ENCODE measurements at regions not wholly inside any gene's neighbourhood (a gene's known extent, or its start where the extent isn't known, plus 50 kb on each side); places are given as distances from the start of the nearest gene placed in this dataset.

DNA sequence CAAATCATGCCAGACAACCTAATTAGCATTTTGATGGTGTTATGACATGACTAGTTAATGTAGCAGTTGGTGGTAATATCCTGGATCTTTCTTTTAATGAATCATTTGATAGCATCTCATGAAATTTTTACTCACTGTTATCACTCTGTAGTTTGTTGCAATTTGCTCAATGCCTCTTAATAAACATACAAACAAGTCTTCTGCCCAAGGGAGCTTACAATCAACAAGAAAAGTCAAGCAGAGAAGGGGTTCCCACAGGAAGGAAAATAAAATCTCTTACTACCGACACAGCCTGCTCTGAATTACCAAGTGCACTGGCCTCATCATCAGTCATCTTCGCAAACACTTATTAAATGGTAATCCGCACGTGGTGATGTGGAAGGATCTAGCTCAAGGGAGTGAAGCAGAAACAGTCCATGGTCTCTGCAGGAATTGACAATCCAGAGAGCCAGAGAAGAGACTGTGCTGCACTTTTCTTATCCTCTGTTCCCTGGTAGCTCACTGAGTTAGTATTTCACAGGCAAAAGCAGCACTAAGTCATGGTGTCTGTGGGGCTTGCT lies 263.5 kb downstream of the EPHA4 start:
- H3K27me3 ChIP-seq (ENCODE audit: control insufficient read depth in 1 of 2, insufficient read depth in 2 of 2, low read length in 2 of 2) = no peaks in the 10 kb centered on the region
- no peaks in the 10 kb centered on the region for H3K9me3 ChIP-seq (ENCODE audit: low read length)
- no peak overlapping the region for H3K4me3 ChIP-seq (ENCODE audit: low read depth in 1 of 2, low read length in 2 of 2)
- H3K27ac ChIP-seq (ENCODE audit: low read depth, low read length) = no peak overlapping the region
- no peak overlapping the region for H3K9ac ChIP-seq (ENCODE audit: low read length)
- H3K4me1 ChIP-seq (ENCODE audit: insufficient read depth, low read length) = peaks cover 4% of the 10 kb centered on the region
- H3K36me3 ChIP-seq (ENCODE audit: insufficient read depth, low read length) = no peaks in the 10 kb centered on the region

DNA sequence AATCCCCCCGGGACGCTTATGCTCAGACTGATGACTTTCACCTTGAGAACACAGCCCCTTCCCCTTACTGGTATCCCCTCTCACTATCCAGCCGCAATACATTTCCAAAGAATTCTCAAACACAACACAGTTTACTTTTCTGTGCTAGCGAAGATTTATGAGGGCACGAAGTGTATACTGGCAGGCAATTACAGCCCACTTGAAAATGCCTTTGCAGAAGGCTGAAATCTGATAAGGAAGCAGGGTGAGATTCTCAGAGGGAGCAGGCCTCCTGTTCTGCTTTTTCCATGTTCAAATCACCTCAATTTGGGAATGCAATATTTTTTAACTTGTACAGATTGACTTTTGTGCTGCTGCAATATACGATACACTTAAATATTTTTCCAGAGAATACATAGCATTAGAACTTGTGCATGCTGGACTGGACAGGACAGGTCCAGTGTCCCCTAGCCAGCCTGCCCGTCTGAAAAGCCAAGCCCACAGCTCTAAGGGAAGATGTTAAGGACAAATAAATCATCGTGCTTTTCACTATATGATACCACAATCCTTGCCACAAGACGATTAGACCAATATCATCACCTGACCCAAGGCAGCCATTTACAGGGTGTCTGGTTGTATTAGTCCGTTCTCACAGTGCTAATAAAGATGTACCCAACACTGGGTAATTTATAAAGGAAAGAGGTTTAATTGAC lies 262.1 kb downstream of the EPHA4 start:
- H3K27me3 ChIP-seq (ENCODE audit: control insufficient read depth in 1 of 2, insufficient read depth in 2 of 2, low read length in 2 of 2) = no peaks in the 10 kb centered on the region

DNA sequence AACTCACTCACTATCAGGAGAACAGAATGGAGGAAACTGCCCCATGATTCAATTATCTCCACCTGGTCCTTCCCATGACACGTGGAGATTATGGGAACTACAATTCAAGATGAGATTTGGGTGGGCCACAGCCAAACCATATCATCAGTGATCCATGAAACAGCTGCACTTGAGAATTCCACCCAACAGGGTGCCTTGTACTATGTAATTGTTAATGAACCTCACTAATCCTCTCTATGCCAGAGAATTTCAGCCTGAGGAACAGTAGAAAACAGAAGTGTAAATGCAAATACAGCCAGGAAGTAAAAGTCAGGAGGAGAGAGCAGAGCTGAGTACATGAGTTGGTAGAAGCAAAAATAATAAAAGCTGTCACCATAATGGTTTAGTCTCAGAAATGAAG lies 261.4 kb downstream of the EPHA4 start:
- H3K9ac ChIP-seq (ENCODE audit: low read length) = no peak overlapping the region
- no peaks in the 10 kb centered on the region for H3K27me3 ChIP-seq (ENCODE audit: control insufficient read depth in 1 of 2, insufficient read depth in 2 of 2, low read length in 2 of 2)
- no peaks in the 10 kb centered on the region for H3K9me3 ChIP-seq (ENCODE audit: low read length)
- H3K4me1 ChIP-seq (ENCODE audit: insufficient read depth, low read length) = peaks cover 4% of the 10 kb centered on the region
- H3K27ac ChIP-seq (ENCODE audit: low read depth, low read length) = no peak overlapping the region
- no peaks in the 10 kb centered on the region for H3K36me3 ChIP-seq (ENCODE audit: insufficient read depth, low read length)
- H3K4me3 ChIP-seq (ENCODE audit: low read depth in 1 of 2, low read length in 2 of 2) = no peak overlapping the region

More for the DNA sequence above, 262.1 kb downstream of the EPHA4 start:
- Histone ChIP-seq H3K4me1 (ENCODE audit: insufficient read depth, low read length) (peaks cover 4% of the 10 kb centered on the region), H3K9ac (ENCODE audit: low read length) (no peak overlapping the region), H3K36me3 (ENCODE audit: insufficient read depth, low read length) (no peaks in the 10 kb centered on the region), H3K27ac (ENCODE audit: low read depth, low read length) (no peak overlapping the region), H3K4me3 (ENCODE audit: low read depth in 1 of 2, low read length in 2 of 2) (no peak overlapping the region), H3K9me3 (ENCODE audit: low read length) (no peaks in the 10 kb centered on the region)

DNA sequence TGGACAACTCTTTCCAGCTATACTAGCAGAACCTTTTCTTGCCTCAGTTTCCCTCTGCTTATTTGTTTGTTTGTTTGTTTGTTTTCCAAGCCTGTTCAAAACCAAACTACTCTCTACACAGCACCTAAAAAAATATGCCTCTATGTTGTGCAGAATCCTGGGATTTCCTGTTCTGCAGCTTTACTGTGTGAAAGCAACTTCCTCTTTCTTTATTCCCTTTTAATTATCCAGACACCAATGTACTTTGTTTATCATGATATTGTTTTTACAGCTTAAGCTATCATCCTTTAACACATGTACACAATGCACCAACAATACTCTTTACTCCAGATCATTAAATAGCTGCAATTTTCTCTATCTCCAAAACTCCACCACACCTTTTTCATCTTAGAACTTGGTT lies 259.5 kb downstream of the EPHA4 start:
- H3K4me1 ChIP-seq (ENCODE audit: insufficient read depth, low read length) = peaks cover 4% of the 10 kb centered on the region

DNA sequence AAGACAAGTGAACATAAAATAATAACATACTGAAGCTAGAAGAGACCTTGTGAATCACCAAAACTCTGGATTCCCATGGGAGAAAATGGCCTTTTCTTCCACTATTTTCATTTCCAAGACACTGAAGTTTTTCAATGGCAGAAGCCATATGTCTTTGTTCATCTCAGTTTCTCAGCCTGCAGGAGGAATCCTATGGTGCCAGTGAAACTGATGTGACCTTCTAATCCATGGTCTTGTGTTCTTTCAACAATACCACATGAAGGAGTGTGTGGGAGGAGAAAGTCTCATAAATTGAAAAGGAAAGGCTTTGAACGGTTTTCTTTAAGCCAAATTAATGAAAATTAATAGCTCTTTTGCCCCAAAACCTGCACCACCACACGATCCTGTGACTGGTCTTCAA lies 257.3 kb downstream of the EPHA4 start:
- Histone ChIP-seq H3K36me3 (ENCODE audit: insufficient read depth, low read length) (no peaks in the 10 kb centered on the region), H3K27ac (ENCODE audit: low read depth, low read length) (no peak overlapping the region), H3K27me3 (ENCODE audit: control insufficient read depth in 1 of 2, insufficient read depth in 2 of 2, low read length in 2 of 2) (no peaks in the 10 kb centered on the region), H3K9ac (ENCODE audit: low read length) (no peak overlapping the region), H3K4me1 (ENCODE audit: insufficient read depth, low read length) (peaks cover 4% of the 10 kb centered on the region), H3K4me3 (ENCODE audit: low read depth in 1 of 2, low read length in 2 of 2) (no peak overlapping the region), H3K9me3 (ENCODE audit: low read length) (no peaks in the 10 kb centered on the region)

More for the DNA sequence above, 259.5 kb downstream of the EPHA4 start:
- Histone ChIP-seq H3K27ac (ENCODE audit: low read depth, low read length) (no peak overlapping the region), H3K36me3 (ENCODE audit: insufficient read depth, low read length) (no peaks in the 10 kb centered on the region), H3K9ac (ENCODE audit: low read length) (no peak overlapping the region), H3K27me3 (ENCODE audit: control insufficient read depth in 1 of 2, insufficient read depth in 2 of 2, low read length in 2 of 2) (no peaks in the 10 kb centered on the region), H3K4me3 (ENCODE audit: low read depth in 1 of 2, low read length in 2 of 2) (no peak overlapping the region), H3K9me3 (ENCODE audit: low read length) (no peaks in the 10 kb centered on the region)

DNA sequence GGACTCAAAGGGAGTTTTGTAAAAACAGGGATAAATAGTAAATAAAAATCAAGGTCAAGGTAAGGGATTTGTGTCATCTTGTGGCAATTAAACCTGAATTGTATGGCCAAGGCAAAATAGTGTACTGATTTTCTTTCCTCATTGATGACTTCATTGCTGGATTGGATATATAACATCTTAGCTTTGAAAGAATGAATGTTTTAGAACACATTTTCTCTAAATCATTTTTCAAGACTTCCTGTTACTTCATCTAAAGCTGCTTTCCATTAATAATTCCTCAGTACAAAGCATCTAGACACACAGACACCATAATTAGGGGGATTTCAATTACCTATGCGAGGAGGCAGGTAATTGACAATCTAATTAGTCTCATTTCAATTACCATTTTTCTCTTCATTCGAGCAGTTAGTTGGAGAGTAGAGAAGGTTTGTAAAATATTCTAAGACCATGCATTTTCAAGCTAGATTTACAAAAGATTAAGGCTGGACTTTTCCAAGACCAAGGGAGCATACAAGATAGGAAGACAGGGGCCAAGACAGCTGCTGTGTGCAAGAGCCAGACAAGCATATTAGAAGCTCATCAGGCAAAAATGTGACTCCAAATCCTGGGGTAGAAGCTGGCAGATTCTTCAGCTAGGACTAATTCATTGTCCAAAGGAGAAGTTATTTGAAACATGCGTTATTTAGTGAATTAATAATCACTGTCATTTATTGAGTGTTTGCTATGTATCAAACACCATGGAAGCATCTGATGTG lies 253.6 kb downstream of the EPHA4 start:
- Histone ChIP-seq H3K9me3 (ENCODE audit: low read length) (no peaks in the 10 kb centered on the region), H3K9ac (ENCODE audit: low read length) (no peak overlapping the region), H3K27me3 (ENCODE audit: control insufficient read depth in 1 of 2, insufficient read depth in 2 of 2, low read length in 2 of 2) (no peaks in the 10 kb centered on the region), H3K4me1 (ENCODE audit: insufficient read depth, low read length) (no peaks in the 10 kb centered on the region), H3K4me3 (ENCODE audit: low read depth in 1 of 2, low read length in 2 of 2) (no peak overlapping the region), H3K36me3 (ENCODE audit: insufficient read depth, low read length) (no peaks in the 10 kb centered on the region), H3K27ac (ENCODE audit: low read depth, low read length) (no peak overlapping the region)

DNA sequence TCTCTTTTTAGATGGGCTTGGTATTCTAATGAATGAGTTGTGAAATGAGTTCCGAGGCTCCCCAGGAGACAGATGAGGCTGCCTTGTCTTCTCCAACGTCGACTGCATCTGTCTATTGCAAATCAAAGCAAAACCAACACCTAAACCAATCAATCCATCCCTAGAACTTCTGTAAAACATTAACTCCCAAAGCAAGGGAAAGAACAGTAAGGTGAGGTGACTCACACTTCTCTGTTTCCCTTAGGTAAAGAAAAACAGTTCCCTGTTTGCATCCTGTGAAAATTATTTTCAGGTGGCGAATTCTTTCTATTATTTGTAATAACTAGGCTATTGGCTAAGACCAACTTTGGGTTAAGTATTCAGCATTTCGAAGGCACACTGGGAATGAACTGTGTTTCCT lies 249.4 kb downstream of the EPHA4 start:
- Histone ChIP-seq H3K4me3 (ENCODE audit: low read depth in 1 of 2, low read length in 2 of 2) (no peak overlapping the region), H3K9me3 (ENCODE audit: low read length) (no peaks in the 10 kb centered on the region), H3K4me1 (ENCODE audit: insufficient read depth, low read length) (no peaks in the 10 kb centered on the region), H3K27me3 (ENCODE audit: control insufficient read depth in 1 of 2, insufficient read depth in 2 of 2, low read length in 2 of 2) (no peaks in the 10 kb centered on the region), H3K9ac (ENCODE audit: low read length) (no peak overlapping the region), H3K36me3 (ENCODE audit: insufficient read depth, low read length) (no peaks in the 10 kb centered on the region), H3K27ac (ENCODE audit: low read depth, low read length) (no peak overlapping the region)

DNA sequence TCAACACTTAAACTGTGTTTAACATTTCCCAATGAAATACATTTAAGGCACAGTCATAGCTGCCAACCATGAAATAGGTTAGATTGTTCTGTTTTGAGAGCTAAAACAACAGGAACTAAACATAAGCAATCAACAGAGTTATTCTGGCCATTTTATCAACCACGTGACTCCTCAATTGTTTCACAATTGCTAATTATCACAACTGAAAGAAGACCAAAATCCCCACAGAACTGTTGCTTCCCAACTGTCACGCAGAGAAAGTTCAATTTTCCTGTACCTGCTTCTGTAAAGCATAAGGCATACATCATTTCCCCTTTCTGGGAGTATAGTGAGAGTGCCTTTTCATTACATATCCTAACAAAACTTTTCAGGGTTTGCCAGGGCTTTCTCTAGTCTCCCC lies 248.6 kb downstream of the EPHA4 start:
- no peaks in the 10 kb centered on the region for H3K27me3 ChIP-seq (ENCODE audit: control insufficient read depth in 1 of 2, insufficient read depth in 2 of 2, low read length in 2 of 2)
- H3K4me3 ChIP-seq (ENCODE audit: low read depth in 1 of 2, low read length in 2 of 2) = no peak overlapping the region
- H3K36me3 ChIP-seq (ENCODE audit: insufficient read depth, low read length) = no peaks in the 10 kb centered on the region
- H3K27ac ChIP-seq (ENCODE audit: low read depth, low read length) = no peak overlapping the region
- H3K9ac ChIP-seq (ENCODE audit: low read length) = no peak overlapping the region
- H3K9me3 ChIP-seq (ENCODE audit: low read length) = no peaks in the 10 kb centered on the region
- no peaks in the 10 kb centered on the region for H3K4me1 ChIP-seq (ENCODE audit: insufficient read depth, low read length)

DNA sequence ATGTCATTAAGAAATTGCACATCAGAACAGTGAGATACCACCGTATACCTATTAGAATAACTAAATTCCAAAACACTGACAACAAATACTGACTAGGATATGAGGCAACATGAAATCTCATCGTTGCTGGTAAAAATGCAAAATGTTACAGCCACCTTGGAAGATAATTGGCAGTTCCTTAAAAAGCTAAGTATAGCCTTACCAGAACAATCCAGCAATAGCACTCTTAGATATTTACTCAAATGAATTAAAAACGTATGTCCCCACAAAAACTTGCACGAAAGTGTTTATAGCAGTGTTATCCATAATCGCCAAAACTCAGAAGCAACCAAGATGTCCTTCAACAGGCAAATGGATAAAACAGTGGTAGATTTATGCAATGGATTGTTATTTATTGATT lies 241.7 kb downstream of the EPHA4 start:
- Histone ChIP-seq H3K36me3 (ENCODE audit: insufficient read depth, low read length) (no peaks in the 10 kb centered on the region), H3K27ac (ENCODE audit: low read depth, low read length) (no peak overlapping the region), H3K27me3 (ENCODE audit: control insufficient read depth in 1 of 2, insufficient read depth in 2 of 2, low read length in 2 of 2) (no peaks in the 10 kb centered on the region), H3K9ac (ENCODE audit: low read length) (no peak overlapping the region), H3K9me3 (ENCODE audit: low read length) (no peaks in the 10 kb centered on the region), H3K4me1 (ENCODE audit: insufficient read depth, low read length) (no peaks in the 10 kb centered on the region), H3K4me3 (ENCODE audit: low read depth in 1 of 2, low read length in 2 of 2) (no peak overlapping the region)

DNA sequence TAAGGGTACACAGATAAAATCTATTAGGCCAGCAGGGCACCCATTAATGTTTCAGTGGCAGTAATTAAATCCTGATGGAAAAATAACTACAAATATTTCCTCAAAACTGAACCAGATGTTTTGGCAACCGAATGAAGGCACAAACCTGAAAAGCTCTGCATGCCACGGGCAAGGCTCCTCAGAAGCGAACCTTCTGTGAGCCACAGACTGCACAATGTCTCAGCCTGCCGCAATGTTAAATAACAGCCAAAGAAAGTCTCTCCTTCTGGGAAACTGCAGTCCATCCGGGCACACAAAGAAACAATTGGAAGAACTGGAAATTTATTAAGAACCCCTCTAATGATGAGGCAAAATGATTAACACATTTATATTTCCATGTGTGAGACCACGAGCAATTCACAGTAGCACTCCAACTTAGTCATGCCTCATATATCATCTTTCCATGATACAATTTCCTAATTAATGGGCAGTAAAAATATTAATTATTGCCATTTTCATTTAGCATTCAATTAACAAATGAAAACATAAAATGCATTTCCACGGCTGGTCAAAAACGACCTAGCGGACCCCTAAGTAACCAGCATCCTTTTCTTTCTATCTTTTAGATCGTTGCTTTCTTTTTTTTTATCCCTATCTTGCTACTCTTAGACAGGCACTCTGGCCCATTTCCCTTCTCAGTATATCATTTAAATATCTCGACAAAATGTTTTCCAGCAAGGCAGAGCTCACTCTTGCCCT lies 237.5 kb downstream of the EPHA4 start:
- H3K9ac ChIP-seq (ENCODE audit: low read length) = no peak overlapping the region
- H3K9me3 ChIP-seq (ENCODE audit: low read length) = no peaks in the 10 kb centered on the region
- no peak overlapping the region for H3K27ac ChIP-seq (ENCODE audit: low read depth, low read length)
- no peaks in the 10 kb centered on the region for H3K36me3 ChIP-seq (ENCODE audit: insufficient read depth, low read length)
- H3K4me3 ChIP-seq (ENCODE audit: low read depth in 1 of 2, low read length in 2 of 2) = no peak overlapping the region
- no peaks in the 10 kb centered on the region for H3K27me3 ChIP-seq (ENCODE audit: control insufficient read depth in 1 of 2, insufficient read depth in 2 of 2, low read length in 2 of 2)
- no peaks in the 10 kb centered on the region for H3K4me1 ChIP-seq (ENCODE audit: insufficient read depth, low read length)

DNA sequence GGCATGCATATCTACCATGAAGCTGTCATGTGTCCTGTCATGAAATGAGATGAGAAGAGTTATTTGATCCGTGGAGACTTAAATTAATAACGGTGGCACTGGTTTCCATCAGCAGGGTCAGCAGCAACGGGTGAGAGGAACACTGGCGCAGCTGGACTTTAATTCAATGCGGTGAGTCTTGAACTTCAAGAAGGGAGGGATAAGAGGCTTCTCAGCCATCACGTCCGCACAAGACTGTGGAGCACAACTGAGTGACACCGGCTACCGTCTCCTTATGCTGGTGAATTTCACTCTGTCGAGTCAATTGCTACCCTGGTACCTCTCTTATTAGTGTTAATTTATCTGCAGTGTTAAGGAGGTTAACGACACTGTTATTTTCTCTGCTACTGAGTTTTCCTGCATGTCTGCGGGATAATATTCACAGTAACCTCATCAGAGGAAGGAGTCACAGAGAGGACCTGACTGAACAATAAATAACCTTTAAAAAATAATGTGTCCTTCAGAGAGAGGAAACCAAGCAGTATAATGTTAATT lies 236.8 kb downstream of the EPHA4 start:
- Histone ChIP-seq H3K27me3 (ENCODE audit: control insufficient read depth in 1 of 2, insufficient read depth in 2 of 2, low read length in 2 of 2) (no peaks in the 10 kb centered on the region), H3K4me3 (ENCODE audit: low read depth in 1 of 2, low read length in 2 of 2) (no peak overlapping the region), H3K36me3 (ENCODE audit: insufficient read depth, low read length) (no peaks in the 10 kb centered on the region), H3K9ac (ENCODE audit: low read length) (no peak overlapping the region), H3K9me3 (ENCODE audit: low read length) (no peaks in the 10 kb centered on the region), H3K27ac (ENCODE audit: low read depth, low read length) (no peak overlapping the region), H3K4me1 (ENCODE audit: insufficient read depth, low read length) (no peaks in the 10 kb centered on the region)

Data from muscle layer of colon (tissue), 2 donors.